Thyroid gland (tissue), 4 donors: ENCODE measurements at regions not wholly inside any gene's neighbourhood (a gene's known extent, or its start where the extent isn't known, plus 50 kb on each side); places are given as distances from the start of the nearest gene placed in this dataset.

ENCODE experiments used
- CTCF ChIP-seq, 6 experiments: fragments of 200-600 bp in 3 of 6; fragments of 450-650 bp in 3 of 6; sonication (generic) in 3 of 6; IDR thresholded peaks; one replicate each; pipeline ENCODE4 v1.5.1; 2016 to 2019; ENCODE audit warnings: antibody characterized with exemption in 6 of 6, mild to moderate bottlenecking in 2 of 6, inconsistent platforms in 1 of 6, moderate library complexity in 1 of 6
- POLR2A ChIP-seq, 2 donors: fragments of 450-650 bp; IDR thresholded peaks; one replicate each; pipeline ENCODE4 v1.6.1; 2017; ENCODE audit warnings: antibody characterized with exemption in 2 of 2, mild to moderate bottlenecking in 2 of 2, moderate library complexity in 1 of 2

DNA sequence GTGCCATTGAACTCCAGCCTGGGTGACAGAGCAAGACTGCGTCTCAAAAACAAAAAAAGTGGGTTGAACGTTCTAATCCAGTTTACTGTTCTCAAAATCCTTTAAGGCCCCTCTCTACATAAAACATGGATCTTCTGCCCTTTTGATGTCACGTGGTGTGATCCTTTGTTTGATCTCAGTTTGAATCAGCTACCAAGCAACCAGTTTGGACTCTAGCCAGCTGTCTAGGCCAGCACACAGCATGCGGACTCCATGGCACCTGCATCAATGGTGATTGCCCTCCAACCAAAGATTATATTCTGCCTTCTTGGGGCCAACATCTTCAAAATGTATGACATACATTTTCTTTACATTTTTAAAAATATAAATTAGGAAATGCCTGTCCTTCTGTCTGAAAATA is 365.4 kb downstream of the NDFIP2 start:
- TF ChIP-seq CTCF (IDR thresholded peaks at IDR 0.05): no peak
- no peak for TF ChIP-seq POLR2A (IDR thresholded peaks at IDR 0.05)
